ENCODE measurements at regions not wholly inside any gene's neighbourhood (a gene's known extent, or its start where the extent isn't known, plus 50 kb on each side); places are given as distances from the start of the nearest gene placed in this dataset.

- no peak for DNase-seq (ENCODE audit: low spot score)
Measured at GRCh38 chr16:35639233-35640205, 2180.1 kb downstream of the TP53TG3F start.

GRCh38 chr16:35642322-35642835, 2183.0 kb downstream of the TP53TG3F start:
- no peak for DNase-seq (ENCODE audit: low spot score)

- no peak for DNase-seq (ENCODE audit: low spot score)
Measured at GRCh38 chr16:35651841-35652240, 2192.4 kb downstream of the TP53TG3F start.

DNA sequence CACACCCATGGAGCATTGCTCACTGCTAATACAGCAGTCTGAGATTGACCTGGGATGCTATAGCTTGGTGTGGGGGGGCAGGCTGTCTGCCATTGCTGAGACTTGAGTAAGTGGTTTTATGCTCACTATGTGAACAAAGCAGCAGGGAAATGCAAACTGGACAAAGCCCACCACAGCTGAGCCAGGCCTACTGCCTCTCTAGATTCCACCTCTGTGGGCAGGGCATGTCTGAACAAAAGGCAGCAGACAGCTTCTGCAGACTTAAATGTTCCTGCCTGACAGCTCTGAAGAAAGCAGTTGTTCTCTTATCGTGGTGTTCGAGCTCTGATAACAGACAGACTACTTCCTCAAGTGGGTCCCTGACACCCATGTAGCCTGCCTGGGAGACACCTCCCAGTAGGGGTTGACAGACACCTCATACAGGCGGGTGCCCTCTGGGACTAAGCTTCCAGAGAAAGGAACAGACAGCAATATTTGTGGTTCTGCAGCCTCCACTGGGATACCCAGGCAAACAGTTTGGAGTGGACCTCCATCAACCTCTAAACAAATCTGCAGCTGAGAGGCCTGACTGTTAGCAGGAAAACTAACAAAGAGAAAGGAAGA, 2204.8 kb downstream of the TP53TG3F start:
- DNase-seq (ENCODE audit: low spot score) = no peak

- DNase-seq (ENCODE audit: low spot score) = no peak
Measured at GRCh38 chr16:35685085-35685484, 2225.7 kb downstream of the TP53TG3F start.

DNA sequence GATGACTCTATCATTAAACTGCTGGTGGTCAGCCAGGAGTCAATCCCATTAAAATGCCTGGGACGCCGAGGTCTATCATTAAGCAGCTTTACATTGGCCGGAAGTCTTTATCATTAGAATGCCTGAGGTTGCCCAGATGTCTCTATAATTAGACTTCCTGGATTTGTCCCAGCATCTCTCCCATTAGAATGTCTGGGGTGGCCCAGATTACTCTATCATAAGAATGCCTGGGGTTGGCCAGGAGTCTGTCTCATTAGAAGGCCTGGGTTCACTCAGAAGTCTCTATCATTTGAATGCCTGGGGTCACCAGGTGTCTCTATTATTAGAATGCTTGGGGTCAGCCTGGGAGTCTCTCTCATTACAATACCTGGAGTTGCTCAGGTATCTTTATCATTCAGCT, 2227.2 kb downstream of the TP53TG3F start:
- DNase-seq (ENCODE audit: low spot score) = no peak

GRCh38 chr16:35687071-35687470, 2227.7 kb downstream of the TP53TG3F start:
- no peak for DNase-seq (ENCODE audit: low spot score)

DNA sequence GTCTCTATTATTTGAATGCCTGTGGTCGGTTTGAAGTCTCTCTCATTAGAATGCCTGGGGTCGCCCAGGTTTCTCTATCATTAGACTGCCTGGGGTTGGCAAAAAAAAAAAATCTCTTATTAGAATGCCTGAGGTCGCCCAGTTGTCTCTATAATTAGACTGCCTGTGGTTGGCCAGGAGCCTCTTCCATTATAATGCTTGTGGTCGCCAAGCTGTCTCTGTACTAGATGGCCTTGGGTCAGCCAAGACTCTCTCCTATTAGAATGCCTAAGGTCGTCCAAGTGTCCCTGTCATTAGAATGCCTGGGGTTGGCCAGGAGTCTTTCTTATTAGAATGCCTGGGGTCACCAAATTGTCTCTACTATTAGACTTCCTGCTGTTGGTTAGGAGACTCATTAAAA, 2228.4 kb downstream of the TP53TG3F start:
- no peak for DNase-seq (ENCODE audit: low spot score)

- DNase-seq (ENCODE audit: low spot score) = no peak
Measured at GRCh38 chr16:35689764-35690163, 2230.4 kb downstream of the TP53TG3F start.

GRCh38 chr16:35690413-35690812, 2231.0 kb downstream of the TP53TG3F start:
- no peak for DNase-seq (ENCODE audit: low spot score)

DNA sequence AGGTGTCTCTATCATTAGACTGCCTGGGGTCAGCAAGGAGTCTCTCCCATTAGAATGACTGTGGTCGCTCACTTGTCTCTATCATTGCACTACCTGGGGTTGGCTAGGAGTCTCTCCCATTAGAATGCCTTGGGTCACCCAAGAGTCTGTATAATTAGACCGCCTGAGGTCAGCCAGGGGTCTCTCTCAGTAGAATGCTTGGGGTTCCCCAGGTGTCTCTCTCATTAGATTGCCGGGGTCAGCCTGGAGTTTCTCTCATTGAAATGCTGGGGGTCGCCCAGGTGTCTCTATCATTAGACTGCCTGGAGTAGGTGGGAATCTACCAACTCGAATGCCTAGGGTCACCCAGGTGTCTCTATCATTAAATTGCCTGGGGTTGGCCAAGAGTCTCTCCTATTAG, 2231.6 kb downstream of the TP53TG3F start:
- DNase-seq (ENCODE audit: low spot score) = no peak

DNA sequence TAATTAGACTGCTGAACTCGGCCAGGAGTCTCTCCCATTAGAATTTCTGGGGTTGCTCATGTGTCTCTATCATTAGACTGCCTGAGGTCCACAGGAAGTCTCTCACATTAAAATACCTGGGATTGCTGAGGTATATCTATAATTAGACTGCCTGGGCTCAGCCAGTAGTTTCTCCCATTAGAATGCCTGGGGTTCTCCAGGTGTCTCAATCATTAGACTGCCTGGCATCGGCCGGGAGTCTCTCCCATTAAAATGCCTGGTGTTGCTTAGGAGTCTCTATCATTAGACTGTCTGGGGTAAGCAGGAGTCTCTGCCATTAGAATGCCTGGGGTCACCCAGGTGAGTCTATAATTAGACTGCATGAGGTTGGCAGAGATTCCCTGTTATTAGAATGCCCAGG, 2233.4 kb downstream of the TP53TG3F start:
- no peak for DNase-seq (ENCODE audit: low spot score)

- DNase-seq (ENCODE audit: low spot score) = no peak
Measured at GRCh38 chr16:35706901-35707300, 2247.5 kb downstream of the TP53TG3F start.

- no peak for DNase-seq (ENCODE audit: low spot score)
Measured at GRCh38 chr16:35711435-35711834, 2252.0 kb downstream of the TP53TG3F start.

DNA sequence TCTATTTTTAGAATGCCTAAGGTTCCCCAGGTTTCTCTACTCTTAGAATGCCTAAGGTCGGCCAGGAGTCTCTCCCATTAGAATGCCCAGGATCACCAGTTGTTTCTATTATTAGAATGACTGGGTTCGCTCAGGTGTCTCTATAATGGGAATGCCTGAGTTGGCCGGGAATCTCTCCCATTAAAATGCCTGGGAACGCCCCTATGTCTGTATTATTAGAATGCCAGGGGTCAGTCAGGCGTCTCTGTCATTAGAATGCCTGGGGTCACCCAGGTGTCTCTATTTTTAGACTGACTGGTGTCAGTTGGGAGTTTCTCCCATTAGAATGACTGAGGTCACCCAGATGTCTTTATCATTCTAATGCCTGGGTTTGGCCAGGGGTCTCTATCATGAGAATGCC, 2252.5 kb downstream of the TP53TG3F start:
- DNase-seq (ENCODE audit: low spot score) = no peak

DNA sequence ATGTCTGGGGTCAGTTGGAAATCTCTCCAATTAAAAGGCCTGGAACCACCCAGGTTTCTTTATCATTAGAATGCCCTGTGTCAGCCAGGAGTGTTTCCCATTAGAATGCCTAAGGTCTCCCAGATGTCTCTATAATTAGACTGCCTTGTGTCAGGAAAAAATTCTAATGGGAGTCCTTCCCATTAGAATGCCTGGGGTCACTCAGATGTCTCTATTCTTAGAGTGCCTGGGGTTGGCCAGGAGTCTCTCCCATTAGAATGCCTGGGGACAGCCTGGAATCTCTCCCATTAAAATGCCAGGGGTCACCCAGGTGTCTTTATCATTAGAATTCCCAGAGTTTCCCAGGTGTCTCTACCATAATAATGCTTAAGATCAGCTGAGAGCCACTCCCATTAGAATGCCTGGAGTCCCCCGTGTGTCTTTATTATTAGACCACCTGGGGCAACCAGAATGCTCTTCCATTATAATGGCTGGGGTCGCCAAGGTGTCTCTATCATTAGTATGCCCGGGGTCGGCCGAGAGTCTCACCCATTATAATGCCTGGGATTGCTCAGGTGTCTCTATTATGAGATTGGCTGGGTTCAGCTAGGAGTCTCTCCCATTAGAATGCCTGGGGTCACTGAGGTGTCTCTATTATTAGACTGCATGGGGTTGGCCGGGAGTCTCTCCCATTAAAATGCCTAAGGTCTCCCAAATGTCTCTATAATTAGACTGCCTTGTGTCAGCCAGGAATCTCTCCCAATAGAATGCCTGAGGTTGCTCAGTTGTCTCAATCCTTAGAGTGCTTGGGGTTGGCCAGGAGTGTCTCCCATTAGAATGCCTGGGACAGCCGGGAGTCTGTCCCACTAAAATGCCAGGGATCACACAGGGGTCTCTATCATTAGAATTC, 2254.6 kb downstream of the TP53TG3F start:
- no peak for DNase-seq (ENCODE audit: low spot score)

DNA sequence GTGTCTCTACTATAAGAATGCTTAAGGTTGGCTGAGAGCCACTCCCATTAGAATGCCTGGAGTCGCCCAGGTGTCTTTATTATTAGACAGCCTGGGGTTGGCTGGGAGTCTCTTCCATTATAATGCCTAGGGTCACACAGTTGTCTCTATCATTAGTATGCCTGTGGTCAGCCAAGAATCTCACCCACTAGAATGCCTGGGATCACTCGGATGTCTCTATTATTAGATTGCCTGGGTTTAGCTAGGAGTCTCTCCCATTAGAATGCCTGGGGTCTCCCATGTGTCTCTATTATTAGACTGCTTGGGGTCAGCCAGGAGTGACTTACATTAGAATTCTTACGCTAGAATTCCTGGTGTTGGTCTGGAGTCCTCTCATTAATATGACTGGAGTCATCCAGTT, 2255.3 kb downstream of the TP53TG3F start:
- no peak for DNase-seq (ENCODE audit: low spot score)

DNA sequence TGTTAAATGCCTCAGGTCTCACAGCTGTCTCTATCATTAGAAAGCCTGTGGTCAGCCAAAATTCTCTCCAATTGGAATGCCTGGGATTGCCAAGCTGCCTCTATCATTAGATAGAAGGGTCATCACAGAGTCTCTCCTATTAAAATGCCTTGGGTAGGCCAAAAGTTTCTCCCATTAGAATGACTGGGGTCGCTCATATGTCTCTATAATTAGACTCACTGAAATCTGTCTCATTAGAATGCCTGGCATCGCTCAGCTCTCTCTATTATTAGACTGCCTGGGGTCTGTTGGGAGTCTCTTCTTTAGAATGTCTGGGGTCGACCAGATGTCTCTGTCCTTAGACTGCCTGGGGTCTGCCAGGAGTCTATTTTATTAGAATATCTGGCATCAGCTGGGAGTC, 2265.1 kb downstream of the TP53TG3F start:
- no peak for DNase-seq (ENCODE audit: low spot score)

DNA sequence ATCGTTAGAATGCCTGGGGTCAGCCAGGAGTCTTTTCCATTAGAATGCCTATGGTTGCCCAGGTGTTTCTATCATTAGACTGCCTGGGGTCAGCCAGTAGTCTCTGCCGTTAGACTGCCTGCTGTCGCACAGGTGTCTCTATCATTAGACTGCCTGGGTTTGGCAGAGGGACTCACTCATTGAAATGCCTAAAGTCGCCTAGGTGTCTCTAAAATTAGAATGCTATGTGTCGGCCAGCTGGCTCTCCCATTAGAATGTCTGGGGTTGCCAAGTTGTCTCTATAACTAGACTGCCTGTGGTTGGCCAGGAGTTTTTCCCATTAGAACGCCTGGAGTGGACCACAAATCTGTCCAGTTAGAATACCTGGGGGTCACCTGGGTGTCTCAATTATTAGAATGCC, 2266.5 kb downstream of the TP53TG3F start:
- DNase-seq (ENCODE audit: low spot score) = no peak

GRCh38 chr16:35730251-35730650, 2270.8 kb downstream of the TP53TG3F start:
- no peak for DNase-seq (ENCODE audit: low spot score)

DNA sequence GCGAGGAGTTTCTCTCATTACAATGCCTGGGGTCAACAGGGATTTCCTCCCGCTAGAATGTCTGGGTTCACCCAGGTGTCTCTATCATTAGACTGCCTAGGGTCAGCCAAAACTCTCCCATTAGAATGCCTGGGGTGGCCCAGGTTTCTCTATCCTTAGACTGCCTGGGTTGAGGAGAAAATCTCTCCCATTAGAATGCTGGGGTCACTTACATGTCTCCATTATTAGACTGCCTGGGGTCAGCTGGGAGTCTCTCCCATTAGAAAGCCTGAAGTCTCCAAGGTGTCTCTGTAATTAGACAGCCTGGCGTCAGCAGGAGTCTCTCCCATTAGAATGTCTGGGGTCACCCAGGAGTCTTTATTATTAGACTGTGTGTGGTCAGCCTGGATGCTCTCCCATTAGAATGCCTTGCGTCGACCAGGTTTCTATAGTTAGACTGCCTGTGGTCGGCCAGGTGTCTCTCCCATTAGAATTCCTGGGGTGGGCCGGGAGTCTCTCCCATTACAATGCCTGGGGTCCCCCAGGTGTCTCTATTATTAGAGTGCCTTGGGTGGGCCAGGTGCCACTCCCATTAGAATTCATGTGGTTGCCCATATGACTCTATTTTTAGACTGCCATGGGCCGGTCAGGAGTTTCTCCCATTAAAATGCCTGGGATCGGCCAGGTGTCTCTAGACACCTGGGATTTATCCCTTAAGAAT, 2272.1 kb downstream of the TP53TG3F start:
- no peak for DNase-seq (ENCODE audit: low spot score)

Measured in SK-N-DZ (cell line).